H1 (cell line): ENCODE measurements at regions not wholly inside any gene's neighbourhood (a gene's known extent, or its start where the extent isn't known, plus 50 kb on each side); places are given as distances from the start of the nearest gene placed in this dataset.

Experiments
- CTCF ChIA-PET: fragments of 300-600 bp; sonication (Branson Sonifier 250); formaldehyde crosslinking; loops from one replicate; lab custom pipeline; 2021; ENCODE audit not compliant: partially characterized antibody; lab: Charles Lee
- POLR2A ChIA-PET: fragments of 300-600 bp; sonication (Branson Sonifier 250); formaldehyde crosslinking; loops from one replicate; lab custom pipeline; 2021; ENCODE audit warnings: inconsistent platforms; ENCODE audit not compliant: partially characterized antibody; lab: Charles Lee
- DNase-seq, 2 experiments: peaks; one replicate each; pipeline versions ENCODE4 v3.0.0 to v3.0.0-alpha.2; 2010 to 2022; ENCODE audit warnings: low spot score in 2 of 2, low read depth in 1 of 2, mixed read lengths in 1 of 2
- FAIRE-seq: peaks from 2 replicates; lab custom pipeline; 2011; peaks lifted over from hg19 to GRCh38; lab: Jason Lieb, UNC
- H2AFZ ChIP-seq: 2 replicates; pipeline ENCODE4 v1.8.1; 2012; ENCODE audit warnings: low read length, inconsistent platforms
- H2AK5ac ChIP-seq: 2 replicates; pipeline ENCODE4 v1.6.1; 2013; ENCODE audit warnings: low read depth, low read length
- H2BK120ac ChIP-seq: replicated peaks from 2 replicates; pipeline ENCODE3; 2013; ENCODE audit warnings: low read depth, low read length, inconsistent platforms
- H2BK12ac ChIP-seq: 2 replicates; pipeline ENCODE4 v1.6.1; 2013; ENCODE audit warnings: low read depth, low read length
- H2BK15ac ChIP-seq: 2 replicates; pipeline ENCODE4 v1.6.1; 2013; ENCODE audit warnings: low read length
- H2BK20ac ChIP-seq: 2 replicates; pipeline ENCODE4 v1.6.1; 2013; ENCODE audit warnings: low read length
- H2BK5ac ChIP-seq: 2 replicates; pipeline ENCODE4 v1.6.1; 2013; ENCODE audit warnings: low read depth, low read length
- H3K14ac ChIP-seq: 2 replicates; pipeline ENCODE4 v1.6.1; 2013; ENCODE audit warnings: inconsistent platforms; ENCODE audit not compliant: insufficient read length
- H3K18ac ChIP-seq: 2 replicates; pipeline ENCODE4 v1.6.1; 2013; ENCODE audit warnings: low read length; ENCODE audit errors: extremely low read depth
- H3K23ac ChIP-seq: 2 replicates; pipeline ENCODE4 v1.6.1; 2013; ENCODE audit warnings: inconsistent platforms; ENCODE audit not compliant: insufficient read length
- H3K23me2 ChIP-seq: 2 replicates; pipeline ENCODE4 v1.6.1; 2013; ENCODE audit warnings: low read depth, low read length
- H3K27ac ChIP-seq: 2 replicates; pipeline ENCODE4 v1.6.1; 2011; ENCODE audit warnings: low read depth, low read length, inconsistent platforms
- H3K27me3 ChIP-seq, 4 experiments: replicated peaks in 1 of 4; 1 replicate in 1 of 4; 2 replicates in 3 of 4; pipeline versions ENCODE4 v1.6.1 to v1.8.1; 2011 to 2013; ENCODE audit warnings: low read length in 3 of 4, mild to moderate bottlenecking in 3 of 4, inconsistent platforms in 2 of 4, mixed read lengths in 2 of 4, moderate library complexity in 1 of 4; ENCODE audit not compliant: control insufficient read depth in 3 of 4, insufficient read depth in 3 of 4; ENCODE audit errors: extremely low read depth in 1 of 4
- H3K36me3 ChIP-seq, 4 experiments: 2 replicates each; pipeline versions ENCODE4 v1.6.1 to v1.8.1; 2011 to 2013; ENCODE audit warnings: mild to moderate bottlenecking in 4 of 4, low read length in 3 of 4, moderate library complexity in 2 of 4, control low read depth in 1 of 4, inconsistent platforms in 1 of 4; ENCODE audit not compliant: insufficient read depth in 4 of 4, control insufficient read depth in 2 of 4
- H3K4ac ChIP-seq: replicated peaks from 2 replicates; pipeline ENCODE3; 2013; ENCODE audit warnings: low read length, low read depth, mixed read lengths, inconsistent platforms; ENCODE audit not compliant: insufficient read length
- H3K4me1 ChIP-seq, 4 experiments: replicated peaks in 1 of 4; 1 replicate in 1 of 4; 2 replicates in 3 of 4; pipeline versions ENCODE4 v1.6.1 to v1.8.1; 2011 to 2013; ENCODE audit warnings: low read length in 3 of 4, inconsistent platforms in 2 of 4, mixed read lengths in 1 of 4; ENCODE audit not compliant: insufficient read depth in 4 of 4, control insufficient read depth in 3 of 4
- H3K4me2 ChIP-seq, 2 experiments: 2 replicates each; pipeline versions ENCODE4 v1.6.1 to v1.8.1; 2011 to 2013; ENCODE audit warnings: low read depth in 2 of 2, low read length in 2 of 2, control low read depth in 1 of 2, inconsistent platforms in 1 of 2, mild to moderate bottlenecking in 1 of 2; ENCODE audit not compliant: insufficient read depth in 1 of 2
- H3K4me3 ChIP-seq, 4 experiments: fragments of 200-600, 300-600 bp in 1 of 4; sonication (generic), shearing (Covaris generic), sonication (Bioruptor Twin) in 1 of 4; 2 replicates each; pipeline versions ENCODE4 v1.5.1 to v1.8.1; 2011 to 2016; ENCODE audit warnings: low read length in 4 of 4, low read depth in 3 of 4, control low read depth in 2 of 4, inconsistent platforms in 2 of 4, mild to moderate bottlenecking in 2 of 4, mixed read lengths in 1 of 4, moderate library complexity in 1 of 4; ENCODE audit not compliant: insufficient read depth in 2 of 4; ENCODE audit errors: extremely low read depth in 1 of 4
- H3K56ac ChIP-seq: replicated peaks from 2 replicates; pipeline ENCODE3; 2013; ENCODE audit warnings: low read depth, mild to moderate bottlenecking, mixed read lengths, low read length, inconsistent platforms; ENCODE audit not compliant: insufficient read length
- H3K79me1 ChIP-seq: 2 replicates; pipeline ENCODE4 v1.6.1; 2013; ENCODE audit warnings: low read depth, low read length, control low read depth
- H3K79me2 ChIP-seq, 2 experiments: 2 replicates each; pipeline versions ENCODE4 v1.6.1 to v1.8.1; 2012 to 2013; ENCODE audit warnings: low read length in 2 of 2, mild to moderate bottlenecking in 2 of 2, inconsistent platforms in 1 of 2; ENCODE audit not compliant: insufficient read depth in 2 of 2, control insufficient read depth in 1 of 2
- H3K9ac ChIP-seq, 4 experiments: replicated peaks in 1 of 4; 1 replicate in 1 of 4; 2 replicates in 3 of 4; pipeline versions ENCODE4 v1.6.1 to v1.8.1; 2011 to 2013; ENCODE audit warnings: low read depth in 3 of 4, low read length in 3 of 4, control low read depth in 2 of 4, mild to moderate bottlenecking in 2 of 4, moderate library complexity in 2 of 4, inconsistent platforms in 1 of 4; ENCODE audit errors: extremely low read depth in 1 of 4
- H3K9me3 ChIP-seq, 2 experiments: 2 replicates each; pipeline versions ENCODE4 v1.6.1 to v1.8.1; 2012 to 2013; ENCODE audit warnings: mild to moderate bottlenecking in 2 of 2, moderate library complexity in 2 of 2, control low read depth in 1 of 2, inconsistent platforms in 1 of 2, low read depth in 1 of 2, low read length in 1 of 2, mixed read lengths in 1 of 2; ENCODE audit not compliant: insufficient read depth in 2 of 2
- H4K20me1 ChIP-seq, 2 experiments: replicated peaks in 1 of 2; 2 replicates each; pipeline versions ENCODE3 to v1.8.1; 2011 to 2013; ENCODE audit warnings: inconsistent platforms in 2 of 2, low read length in 2 of 2, mild to moderate bottlenecking in 1 of 2; ENCODE audit not compliant: insufficient read depth in 2 of 2, control insufficient read depth in 1 of 2
- H4K5ac ChIP-seq: 2 replicates; pipeline ENCODE4 v1.6.1; 2013; ENCODE audit warnings: low read length, low read depth, mixed read lengths, inconsistent platforms; ENCODE audit not compliant: insufficient read length
- H4K8ac ChIP-seq: 2 replicates; pipeline ENCODE4 v1.8.0; 2013; ENCODE audit warnings: mild to moderate bottlenecking, moderate library complexity, low read length, inconsistent platforms; ENCODE audit not compliant: insufficient read depth; ENCODE audit errors: extremely low read depth
- H4K91ac ChIP-seq: replicated peaks from 2 replicates; pipeline ENCODE3; 2013; ENCODE audit warnings: low read length, mixed read lengths, inconsistent platforms; ENCODE audit not compliant: insufficient read length
- CTCF ChIP-seq, 3 experiments: IDR thresholded peaks; 1 replicate in 2 of 3; 2 replicates in 1 of 3; pipeline versions ENCODE4 v1.5.1 to v1.6.1; 2011; ENCODE audit warnings: low read length in 3 of 3, mild to moderate bottlenecking in 3 of 3, inconsistent platforms in 2 of 3, low read depth in 1 of 3, moderate library complexity in 1 of 3; ENCODE audit not compliant: insufficient read depth in 1 of 3; ENCODE audit errors: control extremely low read depth in 1 of 3
- EP300 ChIP-seq, 2 experiments: IDR thresholded peaks; 1 replicate in 1 of 2; 2 replicates in 1 of 2; pipeline ENCODE4 v1.6.1; 2011 to 2012; ENCODE audit warnings: low read depth in 2 of 2, low read length in 2 of 2, mild to moderate bottlenecking in 2 of 2, borderline replicate concordance in 1 of 2, inconsistent platforms in 1 of 2, moderate library complexity in 1 of 2
- WGBS, 2 experiments: shearing (Covaris generic) in 1 of 2; methylation state at CpG; one replicate each; pipeline versions ENCODE4 v1.1.6 to v1.1.7; 2013 to 2015; ENCODE audit warnings: low lambda C conversion rate in 2 of 2, mixed read lengths in 2 of 2, inconsistent platforms in 1 of 2, low coverage in 1 of 2, missing lambda C conversion rate in 1 of 2; ENCODE audit not compliant: insufficient replicate concordance in 2 of 2, insufficient coverage in 1 of 2, insufficient read length in 1 of 2; ENCODE audit errors: extremely low coverage in 1 of 2, missing lambda C conversion rate in 1 of 2; 5-methylcytosine and 5-hydroxymethylcytosine counted together

GRCh38 chr5:117877731-117878130 is 1110.6 kb downstream of the DTWD2 start:
- Histone ChIP-seq H2AK5ac (no peak overlapping the region), H4K8ac (no peak overlapping the region), H3K79me1 (no peaks in the 10 kb centered on the region), H3K56ac (no peak overlapping the region), H3K27me3 (no peaks in the 10 kb centered on the region), H3K23me2 (no peaks in the 10 kb centered on the region), H3K4me2 (no peak overlapping the region), H3K27ac (no peak overlapping the region), H3K4me1 (no peaks in the 10 kb centered on the region), H3K14ac (no peak overlapping the region), H2BK12ac (no peak overlapping the region), H4K20me1 (no peaks in the 10 kb centered on the region), H4K91ac (no peak overlapping the region), H2BK5ac (no peak overlapping the region), H3K36me3 (no peaks in the 10 kb centered on the region), H3K4me3 (no peak overlapping the region), H3K9ac (no peak overlapping the region), H2BK20ac (no peak overlapping the region), H2AFZ (peak overlapping the region; percentile 56; the same call in 1 of the 2 replicates), H3K4ac (no peak overlapping the region), H4K5ac (no peak overlapping the region), H3K23ac (no peak overlapping the region), H3K79me2 (no peaks in the 10 kb centered on the region), H2BK120ac (no peak overlapping the region), H3K9me3 (no peaks in the 10 kb centered on the region), H3K18ac (no peak overlapping the region), H2BK15ac (no peak overlapping the region)
- WGBS, 2 experiments: 90% methylated on average over 2 of the region's 2 CpGs; no CpG with 5 or more reads in 1 of the 2 experiments
- no peak for FAIRE-seq
- no peak for TF ChIP-seq EP300 (IDR thresholded peaks at IDR 0.05; ENCODE audit: borderline replicate concordance in 1 of 2, low read depth in 2 of 2, low read length in 2 of 2)
- no peak for TF ChIP-seq CTCF (IDR thresholded peaks at IDR 0.05; ENCODE audit: control extremely low read depth in 1 of 3, insufficient read depth in 1 of 3, low read depth in 1 of 3, low read length in 3 of 3)
- ChIA-PET POLR2A (no interaction called here), CTCF (no interaction called here)
- no peak for DNase-seq
